Activated CD8-positive, alpha-beta memory T cell treated with anti-CD3 and anti-CD28 coated beads for 36 hours (primary cell): ENCODE measurements at regions not wholly inside any gene's neighbourhood (a gene's known extent, or its start where the extent isn't known, plus 50 kb on each side); places are given as distances from the start of the nearest gene placed in this dataset.

ENCODE experiments used
- CTCF ChIA-PET: fragments of 350-600 bp; sonication (Branson Sonifier 250); formaldehyde crosslinking; loops from one replicate; lab custom pipeline; 2021; ENCODE audit warnings: antibody characterized with exemption; lab: Charles Lee
- POLR2A ChIA-PET: fragments of 350-600 bp; sonication (Branson Sonifier 250); formaldehyde crosslinking; loops from one replicate; lab custom pipeline; 2021; ENCODE audit warnings: antibody characterized with exemption; lab: Charles Lee

- CTCF ChIA-PET = no interaction called here
- POLR2A ChIA-PET = no interaction called here
Observed at GRCh38 chr18:49666045-49666775, 104.4 kb downstream of the LIPG start.

- CTCF ChIA-PET = no interaction called here
- POLR2A ChIA-PET = no interaction called here
Observed at GRCh38 chr18:49663899-49664890, 102.3 kb downstream of the LIPG start.

GRCh38 chr18:49662506-49662905, 100.6 kb downstream of the LIPG start:
- ChIA-PET CTCF (no interaction called here), POLR2A (no interaction called here)

GRCh38 chr18:49658823-49659404, 97.1 kb downstream of the LIPG start:
- CTCF ChIA-PET = interaction anchor here (0.6 kb wide), 1 partner anchor 98 kb away, joined by 5 read pairs; no protein-coding TSS in a partner anchor
- POLR2A ChIA-PET = no interaction called here

- POLR2A ChIA-PET = no interaction called here
- CTCF ChIA-PET = no interaction called here
Observed at GRCh38 chr18:49656073-49656692, 94.3 kb downstream of the LIPG start.

- CTCF ChIA-PET = no interaction called here
- POLR2A ChIA-PET = no interaction called here
Observed at GRCh38 chr18:49655266-49656072, 93.6 kb downstream of the LIPG start.

GRCh38 chr18:49654347-49654746, 92.5 kb downstream of the LIPG start:
- ChIA-PET POLR2A (no interaction called here), CTCF (no interaction called here)

GRCh38 chr18:49652881-49653724, 91.2 kb downstream of the LIPG start:
- ChIA-PET POLR2A (no interaction called here), CTCF (no interaction called here)

- ChIA-PET POLR2A (no interaction called here), CTCF (no interaction called here)
Observed at GRCh38 chr18:49651033-49651432, 89.2 kb downstream of the LIPG start.

- ChIA-PET CTCF (no interaction called here), POLR2A (no interaction called here)
Observed at GRCh38 chr18:49650426-49650891, 88.6 kb downstream of the LIPG start.

- POLR2A ChIA-PET = no interaction called here
- CTCF ChIA-PET = no interaction called here
Observed at GRCh38 chr18:49648811-49649210, 87.0 kb downstream of the LIPG start.
